GM04504 (cell line): ENCODE measurements at regions not wholly inside any gene's neighbourhood (a gene's known extent, or its start where the extent isn't known, plus 50 kb on each side); places are given as distances from the start of the nearest gene placed in this dataset.
"Not testable (repeated sequence)": the region's sequence is repeated elsewhere in the genome, so short reads cannot be mapped to it uniquely, and the experiment has no call there.

ENCODE experiments used
- DNase-seq: peaks from one replicate; pipeline ENCODE4 v3.0.0-alpha.2; 2012; ENCODE audit warnings: low read depth

DNA sequence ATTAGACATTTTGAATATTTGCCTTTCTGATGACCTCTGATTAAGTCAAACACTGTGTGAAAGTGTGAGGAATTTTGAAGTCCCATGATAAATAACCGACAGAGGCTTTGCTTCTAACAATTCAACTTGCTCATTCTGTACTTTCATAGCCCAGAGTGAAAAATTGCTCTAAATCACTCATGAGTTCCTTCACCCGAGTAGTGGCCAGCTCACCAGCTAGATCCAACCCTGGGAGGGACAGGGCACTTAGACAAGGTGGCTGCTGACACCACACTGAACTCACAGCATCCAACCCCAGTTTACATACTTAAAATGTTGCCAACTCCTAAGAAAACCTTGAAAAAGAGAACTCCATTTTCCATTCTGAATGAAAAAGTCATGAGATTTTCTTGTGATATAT, 80.0 kb upstream of the LYZL1 start:
- no peak for DNase-seq

- DNase-seq, result no peak
These were observed 79.0 kb upstream of the LYZL1 start for GRCh38 chr10:29209830-29210229.

- DNase-seq, result no peak
These were observed 78.5 kb upstream of the LYZL1 start for GRCh38 chr10:29210266-29210868.

DNA sequence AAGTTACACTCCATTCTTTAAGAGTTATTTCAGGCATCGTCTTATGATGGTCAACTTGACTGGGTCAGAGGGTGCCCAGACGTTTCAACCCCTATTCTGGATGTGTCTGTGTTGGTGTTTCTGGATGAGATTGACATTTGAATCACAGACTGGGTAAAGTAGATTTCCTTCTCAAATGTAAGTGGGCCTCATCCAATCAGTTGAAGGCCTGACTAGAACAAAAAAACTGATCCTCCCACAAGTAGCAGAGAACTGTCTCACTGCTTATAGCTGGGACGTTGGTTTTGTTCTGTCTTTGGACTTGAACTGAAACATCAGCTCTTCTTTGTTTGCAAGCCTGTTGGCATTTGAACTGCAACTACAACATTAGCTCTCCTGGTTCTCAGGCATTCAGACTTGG, 76.3 kb upstream of the LYZL1 start:
- DNase-seq, result no peak

DNA sequence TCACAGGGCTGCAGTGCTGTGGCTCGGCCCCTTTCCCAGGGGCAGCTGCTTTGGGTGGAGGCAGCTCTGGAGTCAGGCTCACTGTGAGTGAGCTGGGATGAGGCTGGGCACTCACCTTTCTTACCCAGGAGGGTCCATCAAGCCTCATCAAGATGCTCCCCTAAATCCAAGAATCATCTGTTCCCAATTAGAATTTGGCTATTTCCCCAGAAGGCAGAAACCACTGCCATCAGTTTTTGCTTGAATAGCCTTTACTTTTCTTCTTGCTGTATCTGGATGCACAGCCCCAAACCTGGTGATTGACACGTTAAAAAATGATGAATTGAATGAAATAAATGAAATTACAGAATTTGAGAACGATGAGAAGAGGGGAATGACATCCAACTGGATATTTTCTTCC, 74.3 kb upstream of the LYZL1 start:
- DNase-seq, result no peak

- no peak for DNase-seq
These were observed 71.6 kb upstream of the LYZL1 start for GRCh38 chr10:29217292-29217738.

DNA sequence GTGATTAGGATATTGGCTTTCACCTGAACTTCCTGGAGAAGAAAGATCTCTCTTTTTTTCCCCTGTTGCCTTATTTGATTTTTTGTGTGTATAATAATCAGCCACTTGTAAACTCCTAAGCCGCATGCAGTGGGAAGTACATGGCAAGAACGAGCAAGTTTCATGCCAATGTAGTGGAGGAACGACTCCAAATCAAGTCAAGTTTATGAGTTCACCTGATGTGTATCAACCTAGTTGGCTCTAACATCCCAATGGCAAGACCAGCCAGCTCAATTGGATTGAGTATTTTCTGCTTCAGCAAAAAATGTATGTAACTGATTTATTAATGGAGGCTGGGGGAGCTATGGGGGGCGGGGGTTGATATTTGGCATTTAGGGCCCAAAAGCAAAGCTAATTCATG, 65.5 kb upstream of the LYZL1 start:
- no peak for DNase-seq

- no peak for DNase-seq
These were observed 64.2 kb upstream of the LYZL1 start for GRCh38 chr10:29224631-29225030.

DNA sequence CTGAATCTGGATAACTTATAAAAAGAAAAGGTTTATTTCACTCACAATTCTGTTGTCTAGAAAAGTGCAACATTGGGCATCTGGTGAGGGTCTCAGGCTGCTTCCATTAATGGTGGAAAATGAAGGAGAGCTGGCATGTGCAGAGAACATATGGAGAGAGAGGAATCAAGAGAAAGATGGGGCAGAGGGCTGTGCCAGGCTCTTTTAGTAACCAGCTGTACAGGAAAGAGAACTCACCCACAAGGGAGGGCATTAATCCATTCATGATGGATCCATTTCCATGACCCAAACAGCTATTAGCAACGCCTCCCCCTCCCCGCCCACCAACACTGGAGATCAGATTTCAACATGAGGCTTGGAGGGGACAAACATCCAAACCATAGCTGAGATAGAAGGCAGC, 61.7 kb upstream of the LYZL1 start:
- DNase-seq, result no peak

DNA sequence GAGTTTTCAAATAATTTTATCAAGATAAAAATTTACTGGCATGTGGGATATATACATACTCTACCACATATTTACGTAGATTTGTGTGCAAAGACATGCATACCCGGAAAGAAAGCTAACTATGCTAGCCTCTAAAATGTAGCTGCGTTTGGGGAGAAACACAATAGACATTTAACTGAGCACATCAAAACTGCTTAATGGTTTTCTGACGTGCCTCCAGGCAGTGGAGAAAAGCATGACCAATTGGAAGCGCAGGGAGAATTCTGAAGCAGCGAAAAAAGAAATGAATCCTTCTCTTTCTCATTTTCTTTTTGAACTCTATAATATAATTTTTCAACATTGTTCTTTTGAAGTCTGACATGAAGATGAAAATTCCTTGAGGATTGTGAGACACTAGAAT, 60.3 kb upstream of the LYZL1 start:
- no peak for DNase-seq

DNA sequence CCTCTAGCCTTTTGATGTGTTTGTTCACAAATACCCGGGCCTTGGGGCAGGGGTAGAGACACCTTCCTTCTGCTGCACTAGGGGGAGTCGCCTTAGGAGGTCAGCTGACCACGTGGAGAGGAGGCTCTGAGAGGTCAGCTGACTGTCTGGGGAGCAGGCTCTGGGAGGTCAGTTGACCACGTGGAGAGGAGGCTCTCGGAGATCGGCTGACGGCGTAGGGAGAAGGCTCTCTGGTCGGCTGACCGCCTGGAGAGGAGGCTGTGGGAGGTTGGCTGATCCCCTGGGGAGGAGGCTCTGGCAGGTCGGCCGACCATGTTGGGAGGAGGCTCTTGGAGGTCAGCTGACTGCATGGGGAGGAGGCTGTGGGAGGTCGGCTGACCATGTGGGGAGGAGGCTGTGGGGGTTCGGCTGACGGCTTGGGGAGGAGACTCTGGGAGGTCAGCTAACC, 59.6 kb upstream of the LYZL1 start:
- DNase-seq, result no peak

DNA sequence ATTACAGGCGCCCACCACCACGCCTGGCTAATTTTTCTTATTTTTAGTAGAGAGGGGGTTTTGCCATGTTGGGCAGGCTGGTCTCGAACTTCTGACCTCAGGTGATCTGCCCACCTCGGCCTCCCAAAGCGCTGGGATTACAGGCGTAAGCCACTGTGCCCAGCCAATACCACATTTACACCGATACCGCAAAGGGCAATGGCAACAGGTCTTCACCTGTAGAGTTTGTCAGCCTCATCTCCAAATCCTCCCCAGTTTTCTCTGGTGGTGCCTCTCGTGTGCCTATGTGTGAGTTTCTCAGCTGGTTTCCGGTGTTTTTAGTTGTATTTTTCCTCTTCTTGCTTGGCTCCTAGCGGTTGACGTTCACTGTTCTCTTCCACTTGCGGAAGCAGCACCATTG, 52.0 kb upstream of the LYZL1 start:
- DNase-seq, result not testable (repeated sequence)

GRCh38 chr10:29237786-29238185, 51.1 kb upstream of the LYZL1 start:
- DNase-seq, result no peak

DNA sequence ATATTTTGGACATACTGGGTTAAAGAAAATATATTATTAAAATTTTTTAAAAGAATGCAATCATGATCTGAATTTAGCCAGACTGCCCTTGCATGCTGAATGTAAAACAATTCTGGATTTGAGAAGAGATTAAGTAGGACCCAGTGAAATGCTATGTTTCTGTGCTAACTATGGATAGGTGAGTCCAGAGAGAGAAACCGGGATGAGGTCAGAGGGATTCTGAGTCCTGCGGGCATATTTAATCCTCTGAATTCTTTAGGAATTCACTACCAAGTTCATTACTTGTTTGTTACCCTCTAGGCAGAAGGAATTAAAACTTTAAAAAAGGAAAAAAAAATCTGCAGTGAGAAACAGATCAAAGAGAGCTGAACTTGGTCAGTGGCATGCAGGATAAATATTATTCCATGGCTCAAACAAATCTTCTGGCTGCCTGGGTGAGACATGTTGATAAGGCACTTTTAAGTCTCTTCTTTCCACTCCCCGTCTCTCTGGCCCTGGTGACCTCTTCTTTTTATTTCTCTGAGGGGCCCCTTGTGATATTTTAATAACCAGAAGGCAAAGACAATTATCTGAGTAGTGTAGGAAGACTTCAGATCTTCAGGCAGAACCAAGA, 50.2 kb upstream of the LYZL1 start:
- no peak for DNase-seq
